ENCODE measurements at regions not wholly inside any gene's neighbourhood (a gene's known extent, or its start where the extent isn't known, plus 50 kb on each side); places are given as distances from the start of the nearest gene placed in this dataset.

GRCh38 chr13:63081400-63082014 lies 1665.9 kb upstream of the PCDH20 start:
- H3K4ac ChIP-seq (ENCODE audit: low read depth, low read length), result no peak overlapping the region
- no peak overlapping the region for H3K18ac ChIP-seq (ENCODE audit: low read length)

GRCh38 chr13:63075126-63075525 lies 1659.5 kb upstream of the PCDH20 start:
- H4K12ac ChIP-seq (ENCODE audit: low read depth, low read length), result no peak overlapping the region
- H3K36me3 ChIP-seq (ENCODE audit: control insufficient read depth in 1 of 2, insufficient read depth in 2 of 2, low read length in 2 of 2), result no peaks in the 10 kb centered on the region
- H3K4ac ChIP-seq (ENCODE audit: low read depth, low read length), result no peak overlapping the region
- H4K91ac ChIP-seq (ENCODE audit: low read depth, low read length), result no peak overlapping the region
- H3K27me3 ChIP-seq (ENCODE audit: insufficient read depth, low read length), result no peaks in the 10 kb centered on the region
- H3K4me3 ChIP-seq (ENCODE audit: low read depth, low read length), result no peak overlapping the region
- H2AK5ac ChIP-seq (ENCODE audit: low read length), result no peak overlapping the region
- H3K4me2 ChIP-seq (ENCODE audit: low read length), result no peak overlapping the region
- no peaks in the 10 kb centered on the region for H3K9me3 ChIP-seq (ENCODE audit: insufficient read depth, low read depth, low read length)
- H3K79me1 ChIP-seq (ENCODE audit: low read length), result no peaks in the 10 kb centered on the region
- no peaks in the 10 kb centered on the region for H3K4me1 ChIP-seq (ENCODE audit: control insufficient read depth in 1 of 2, insufficient read depth in 2 of 2, low read length in 2 of 2)
- no peak overlapping the region for H3K18ac ChIP-seq (ENCODE audit: low read length)
- no peak overlapping the region for H2BK5ac ChIP-seq (ENCODE audit: low read depth, low read length, poor library complexity)
- H3K14ac ChIP-seq (ENCODE audit: low read length), result no peak overlapping the region
- H2BK12ac ChIP-seq (ENCODE audit: low read length), result no peak overlapping the region
- H3K9ac ChIP-seq (ENCODE audit: low read length), result no peak overlapping the region
- H2BK120ac ChIP-seq (ENCODE audit: insufficient read depth, low read length, poor library complexity), result no peak overlapping the region
- H3K79me2 ChIP-seq (ENCODE audit: control insufficient read depth, insufficient read depth, low read length, poor library complexity), result no peaks in the 10 kb centered on the region
- no peak for DNase-seq
- no peak overlapping the region for H4K8ac ChIP-seq (ENCODE audit: low read depth, low read length)
- H3K27ac ChIP-seq (ENCODE audit: low read depth, low read length), result no peak overlapping the region
- no peak overlapping the region for H2AFZ ChIP-seq (ENCODE audit: insufficient read depth, low read length, poor library complexity)
- H3K23ac ChIP-seq (ENCODE audit: low read length), result no peak overlapping the region

More at GRCh38 chr13:63081400-63082014, 1665.9 kb upstream of the PCDH20 start:
- no peaks in the 10 kb centered on the region for H3K27me3 ChIP-seq (ENCODE audit: insufficient read depth, low read length)
- H3K79me2 ChIP-seq (ENCODE audit: control insufficient read depth, insufficient read depth, low read length, poor library complexity), result no peaks in the 10 kb centered on the region
- whole genome bisulfite sequencing (ENCODE audit: extremely low coverage, insufficient coverage, insufficient read length), result no CpG with 5 or more reads among the region's 2 CpGs
- H2BK120ac ChIP-seq (ENCODE audit: insufficient read depth, low read length, poor library complexity), result no peak overlapping the region
- H2AFZ ChIP-seq (ENCODE audit: insufficient read depth, low read length, poor library complexity), result no peak overlapping the region
- DNase-seq, result no peak
- no peaks in the 10 kb centered on the region for H3K9me3 ChIP-seq (ENCODE audit: insufficient read depth, low read depth, low read length)
- H2AK5ac ChIP-seq (ENCODE audit: low read length), result no peak overlapping the region
- no peak overlapping the region for H2BK12ac ChIP-seq (ENCODE audit: low read length)
- no peak overlapping the region for H3K9ac ChIP-seq (ENCODE audit: low read length)
- H3K79me1 ChIP-seq (ENCODE audit: low read length), result no peaks in the 10 kb centered on the region
- H2BK5ac ChIP-seq (ENCODE audit: low read depth, low read length, poor library complexity), result no peak overlapping the region
- H3K4me2 ChIP-seq (ENCODE audit: low read length), result no peak overlapping the region
- no peaks in the 10 kb centered on the region for H3K4me1 ChIP-seq (ENCODE audit: control insufficient read depth in 1 of 2, insufficient read depth in 2 of 2, low read length in 2 of 2)
- no peak overlapping the region for H3K23ac ChIP-seq (ENCODE audit: low read length)
- no peak overlapping the region for H3K14ac ChIP-seq (ENCODE audit: low read length)
- no peak overlapping the region for H4K12ac ChIP-seq (ENCODE audit: low read depth, low read length)
- no peak overlapping the region for H4K91ac ChIP-seq (ENCODE audit: low read depth, low read length)
- no peaks in the 10 kb centered on the region for H3K36me3 ChIP-seq (ENCODE audit: control insufficient read depth in 1 of 2, insufficient read depth in 2 of 2, low read length in 2 of 2)
- H4K8ac ChIP-seq (ENCODE audit: low read depth, low read length), result no peak overlapping the region
- no peak overlapping the region for H3K4me3 ChIP-seq (ENCODE audit: low read depth, low read length)
- H3K27ac ChIP-seq (ENCODE audit: low read depth, low read length), result no peak overlapping the region

GRCh38 chr13:63050287-63050686 lies 1634.6 kb upstream of the PCDH20 start:
- H3K79me2 ChIP-seq (ENCODE audit: control insufficient read depth, insufficient read depth, low read length, poor library complexity), result no peaks in the 10 kb centered on the region
- H3K4me1 ChIP-seq (ENCODE audit: control insufficient read depth in 1 of 2, insufficient read depth in 2 of 2, low read length in 2 of 2), result no peaks in the 10 kb centered on the region
- H3K27me3 ChIP-seq (ENCODE audit: insufficient read depth, low read length), result no peaks in the 10 kb centered on the region
- no peak overlapping the region for H4K91ac ChIP-seq (ENCODE audit: low read depth, low read length)
- H2AFZ ChIP-seq (ENCODE audit: insufficient read depth, low read length, poor library complexity), result no peak overlapping the region
- H3K4me3 ChIP-seq (ENCODE audit: low read depth, low read length), result no peak overlapping the region
- no peaks in the 10 kb centered on the region for H3K79me1 ChIP-seq (ENCODE audit: low read length)
- no peak overlapping the region for H3K9ac ChIP-seq (ENCODE audit: low read length)
- no peak overlapping the region for H4K8ac ChIP-seq (ENCODE audit: low read depth, low read length)
- H3K23ac ChIP-seq (ENCODE audit: low read length), result no peak overlapping the region
- H2BK120ac ChIP-seq (ENCODE audit: insufficient read depth, low read length, poor library complexity), result no peak overlapping the region
- no CpG with 5 or more reads among the region's 5 CpGs for WGBS (ENCODE audit: extremely low coverage, insufficient coverage, insufficient read length)
- H4K12ac ChIP-seq (ENCODE audit: low read depth, low read length), result no peak overlapping the region
- no peak overlapping the region for H2BK5ac ChIP-seq (ENCODE audit: low read depth, low read length, poor library complexity)
- no peak overlapping the region for H3K14ac ChIP-seq (ENCODE audit: low read length)
- no peak overlapping the region for H2AK5ac ChIP-seq (ENCODE audit: low read length)
- no peak for DNase-seq
- no peaks in the 10 kb centered on the region for H3K36me3 ChIP-seq (ENCODE audit: control insufficient read depth in 1 of 2, insufficient read depth in 2 of 2, low read length in 2 of 2)
- no peak overlapping the region for H2BK12ac ChIP-seq (ENCODE audit: low read length)
- no peak overlapping the region for H3K18ac ChIP-seq (ENCODE audit: low read length)
- no peak overlapping the region for H3K4me2 ChIP-seq (ENCODE audit: low read length)
- H3K27ac ChIP-seq (ENCODE audit: low read depth, low read length), result no peak overlapping the region
- H3K9me3 ChIP-seq (ENCODE audit: insufficient read depth, low read depth, low read length), result no peaks in the 10 kb centered on the region
- no peak overlapping the region for H3K4ac ChIP-seq (ENCODE audit: low read depth, low read length)

DNA sequence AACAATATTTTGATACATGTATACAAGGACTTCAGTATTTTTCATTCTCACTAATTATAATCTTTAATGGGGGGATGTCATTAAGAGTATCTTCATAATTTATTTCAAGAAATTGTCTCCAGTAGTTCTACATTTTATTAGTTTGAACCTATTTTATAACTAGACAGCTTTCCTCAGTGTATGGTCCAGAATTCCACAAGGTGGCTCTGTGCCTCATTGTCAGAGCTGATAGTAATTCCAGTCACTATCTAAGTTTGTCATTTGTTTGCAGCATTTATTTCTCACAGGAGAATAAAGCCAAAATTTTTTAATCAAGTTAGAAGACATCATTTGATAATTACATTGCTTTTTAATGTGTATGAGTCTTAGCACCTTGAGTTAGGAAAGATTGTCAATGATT lies 1633.0 kb upstream of the PCDH20 start:
- H2AFZ ChIP-seq (ENCODE audit: insufficient read depth, low read length, poor library complexity), result no peak overlapping the region
- no peaks in the 10 kb centered on the region for H3K27me3 ChIP-seq (ENCODE audit: insufficient read depth, low read length)
- no peak overlapping the region for H3K4me3 ChIP-seq (ENCODE audit: low read depth, low read length)
- H3K27ac ChIP-seq (ENCODE audit: low read depth, low read length), result no peak overlapping the region
- H4K12ac ChIP-seq (ENCODE audit: low read depth, low read length), result no peak overlapping the region
- no peaks in the 10 kb centered on the region for H3K79me2 ChIP-seq (ENCODE audit: control insufficient read depth, insufficient read depth, low read length, poor library complexity)
- H3K14ac ChIP-seq (ENCODE audit: low read length), result no peak overlapping the region
- H3K79me1 ChIP-seq (ENCODE audit: low read length), result no peaks in the 10 kb centered on the region
- H4K91ac ChIP-seq (ENCODE audit: low read depth, low read length), result no peak overlapping the region
- H3K23ac ChIP-seq (ENCODE audit: low read length), result no peak overlapping the region
- no peak overlapping the region for H2AK5ac ChIP-seq (ENCODE audit: low read length)
- H3K4ac ChIP-seq (ENCODE audit: low read depth, low read length), result no peak overlapping the region
- H3K9me3 ChIP-seq (ENCODE audit: insufficient read depth, low read depth, low read length), result no peaks in the 10 kb centered on the region
- H3K36me3 ChIP-seq (ENCODE audit: control insufficient read depth in 1 of 2, insufficient read depth in 2 of 2, low read length in 2 of 2), result no peaks in the 10 kb centered on the region
- H3K4me2 ChIP-seq (ENCODE audit: low read length), result no peak overlapping the region
- no peak overlapping the region for H3K18ac ChIP-seq (ENCODE audit: low read length)
- H3K4me1 ChIP-seq (ENCODE audit: control insufficient read depth in 1 of 2, insufficient read depth in 2 of 2, low read length in 2 of 2), result no peaks in the 10 kb centered on the region
- no peak overlapping the region for H2BK120ac ChIP-seq (ENCODE audit: insufficient read depth, low read length, poor library complexity)
- no peak for DNase-seq
- H4K8ac ChIP-seq (ENCODE audit: low read depth, low read length), result no peak overlapping the region
- no peak overlapping the region for H2BK12ac ChIP-seq (ENCODE audit: low read length)
- no peak overlapping the region for H3K9ac ChIP-seq (ENCODE audit: low read length)
- no peak overlapping the region for H2BK5ac ChIP-seq (ENCODE audit: low read depth, low read length, poor library complexity)
